Skin of body (tissue), 1 donor: ENCODE measurements at regions not wholly inside any gene's neighbourhood (a gene's known extent, or its start where the extent isn't known, plus 50 kb on each side); places are given as distances from the start of the nearest gene placed in this dataset.

Experiments
- DNase-seq: peaks from one replicate; lab custom pipeline; 2025; lab: John Stamatoyannopoulos, UW

DNA sequence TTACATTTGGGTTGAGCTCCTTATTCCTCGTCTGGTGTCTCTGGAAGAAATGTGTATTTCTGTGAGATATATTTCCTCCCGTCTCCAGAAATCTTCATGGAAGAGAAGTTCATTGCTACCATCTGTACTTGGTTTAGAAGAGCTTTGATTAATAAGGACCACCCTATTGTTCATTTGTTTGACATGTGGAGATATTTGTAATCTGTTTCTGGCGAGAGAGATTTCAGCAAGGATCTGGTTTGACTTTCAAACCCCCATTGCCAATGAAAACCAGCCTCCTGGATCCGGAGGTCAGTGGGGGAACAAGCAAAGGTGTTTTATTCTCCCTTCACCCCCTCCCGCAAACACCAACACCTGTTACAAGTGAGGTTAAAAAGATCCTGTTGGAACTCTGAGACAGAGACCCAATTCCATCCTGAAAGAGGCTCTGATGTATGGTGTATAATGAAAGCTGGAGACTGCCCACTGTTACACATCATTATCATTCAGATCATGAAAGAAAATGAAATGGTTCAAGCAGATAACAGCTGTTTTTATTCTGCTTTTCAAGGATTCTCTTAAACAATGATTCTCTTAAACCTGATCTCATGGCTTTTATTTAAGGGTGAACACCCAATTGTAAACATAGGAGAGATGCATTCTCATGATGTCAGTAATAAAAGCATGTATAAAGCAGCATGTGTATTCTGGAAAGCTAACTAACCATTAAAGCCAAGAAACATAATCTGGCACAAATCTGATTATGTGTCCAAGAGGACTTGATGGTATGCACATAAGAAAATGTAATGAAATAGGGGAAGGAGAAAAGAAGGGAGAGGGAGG lies 393.5 kb upstream of the ADGRL2 start:
- peak; percentile 90 for DNase-seq

DNA sequence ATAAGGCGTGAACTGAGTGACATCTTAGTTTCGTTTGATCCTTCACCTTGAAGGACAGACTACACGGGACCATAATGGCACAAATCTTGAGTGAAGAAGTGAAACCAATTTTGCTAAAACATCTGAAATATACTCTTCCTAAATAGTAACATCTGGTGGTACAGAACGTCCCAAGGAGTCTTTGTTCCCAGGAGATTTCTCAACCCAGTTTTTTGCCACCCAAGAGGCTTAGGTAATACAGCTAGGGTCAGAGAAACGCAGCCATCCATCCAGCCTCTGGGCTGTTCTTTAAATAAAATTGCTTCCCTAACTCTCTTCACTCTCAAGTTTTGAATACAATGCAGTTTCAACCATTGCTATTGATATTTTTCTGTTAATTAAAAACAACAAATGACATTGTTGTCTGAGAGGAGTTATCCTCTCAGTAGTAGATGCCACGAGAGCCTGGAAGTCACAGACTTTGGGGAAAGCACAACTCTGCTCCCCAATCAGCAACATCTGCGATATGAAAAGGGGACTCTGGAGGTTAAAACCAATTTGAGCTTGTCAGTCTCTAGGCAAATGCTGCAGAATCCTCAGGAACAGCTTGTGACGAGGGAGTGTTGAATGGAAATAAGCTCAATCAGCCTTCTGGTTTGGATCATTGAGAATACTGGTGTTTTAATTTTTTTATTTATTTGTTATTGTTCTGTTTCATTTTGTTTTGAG lies 394.3 kb upstream of the ADGRL2 start:
- DNase-seq = peak; percentile 90

DNA sequence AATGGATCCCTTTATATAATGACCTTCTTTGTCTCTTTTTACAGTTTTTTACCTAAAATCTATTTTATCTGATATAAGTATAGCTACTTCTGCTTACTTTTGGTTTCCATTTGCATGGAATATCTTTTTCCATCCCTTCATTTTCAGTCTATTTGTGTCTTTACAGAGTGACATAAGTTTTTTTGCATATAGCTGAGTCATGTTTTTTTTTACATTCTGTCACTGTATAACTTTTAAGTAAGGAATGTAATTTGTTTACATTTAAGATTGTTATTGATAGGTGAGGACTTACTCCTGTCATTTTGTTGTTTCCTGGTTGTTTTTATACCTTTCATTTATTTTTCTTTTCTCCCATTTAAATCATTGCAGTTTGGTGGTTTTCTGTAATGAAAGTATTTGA lies 402.7 kb upstream of the ADGRL2 start:
- no peak for DNase-seq

DNA sequence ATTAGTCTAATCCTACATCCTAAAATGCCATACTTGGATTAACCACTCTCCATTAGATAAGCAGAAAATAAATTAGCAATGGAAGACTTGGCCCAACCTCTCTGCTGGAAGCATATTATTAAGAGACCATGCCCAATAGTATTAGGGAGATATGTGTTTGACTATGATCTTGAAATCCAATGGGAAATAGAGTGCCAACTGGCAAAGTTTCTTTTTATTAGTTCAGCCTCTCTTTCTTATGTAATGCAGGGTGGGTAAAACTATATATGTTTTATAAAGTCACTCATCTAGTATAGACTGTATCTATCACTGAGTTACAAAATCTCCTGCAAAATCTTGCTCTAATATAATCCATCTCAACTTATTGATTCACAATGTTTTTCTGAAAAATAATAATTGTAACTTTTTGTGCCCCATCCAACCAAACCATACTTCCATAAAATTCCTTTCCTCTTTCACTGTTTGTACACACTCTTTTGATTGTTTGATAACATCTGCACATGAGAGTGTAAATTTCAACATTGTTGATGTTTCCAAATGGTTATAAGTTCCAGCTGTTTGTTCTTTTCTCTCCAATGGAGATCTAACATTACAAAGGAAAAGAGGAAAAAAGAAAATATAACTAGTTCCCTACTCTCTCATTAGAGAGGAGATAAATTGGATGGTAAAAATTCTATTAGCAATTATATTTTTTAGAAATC lies 408.1 kb upstream of the ADGRL2 start:
- DNase-seq = peak; percentile 64

DNA sequence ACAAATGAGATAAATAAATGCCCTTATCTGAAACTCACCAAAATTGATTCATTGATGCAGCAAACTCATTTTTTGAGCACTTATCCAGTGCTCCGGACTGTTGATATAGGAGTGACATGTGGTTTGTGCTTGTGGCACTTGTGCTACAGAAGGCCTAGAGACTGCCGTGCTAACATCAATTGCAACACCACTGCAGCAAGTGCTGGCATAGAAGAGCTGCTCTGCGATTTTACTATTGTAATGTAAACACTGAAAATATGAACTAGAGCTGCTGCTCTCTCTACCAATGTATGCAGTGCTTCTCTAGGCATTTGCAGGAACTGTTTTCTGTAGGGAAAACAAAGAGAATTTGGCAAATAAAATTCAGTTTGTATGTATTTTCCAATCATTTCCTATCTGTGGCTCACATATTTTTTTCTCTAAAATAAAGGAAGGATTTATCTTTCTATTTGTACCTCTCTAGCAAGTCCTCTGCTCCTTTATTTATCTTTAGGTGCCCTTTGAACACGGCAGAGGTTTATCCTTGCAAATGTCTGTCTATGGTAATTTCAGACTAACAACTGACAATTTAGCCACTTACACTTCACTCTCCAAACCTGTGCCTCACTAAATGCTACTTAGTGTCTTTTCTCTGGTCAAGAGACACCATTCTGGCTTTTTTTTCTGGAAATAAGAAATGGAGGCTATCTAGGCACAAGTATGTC lies 409.5 kb upstream of the ADGRL2 start:
- DNase-seq = no peak

DNA sequence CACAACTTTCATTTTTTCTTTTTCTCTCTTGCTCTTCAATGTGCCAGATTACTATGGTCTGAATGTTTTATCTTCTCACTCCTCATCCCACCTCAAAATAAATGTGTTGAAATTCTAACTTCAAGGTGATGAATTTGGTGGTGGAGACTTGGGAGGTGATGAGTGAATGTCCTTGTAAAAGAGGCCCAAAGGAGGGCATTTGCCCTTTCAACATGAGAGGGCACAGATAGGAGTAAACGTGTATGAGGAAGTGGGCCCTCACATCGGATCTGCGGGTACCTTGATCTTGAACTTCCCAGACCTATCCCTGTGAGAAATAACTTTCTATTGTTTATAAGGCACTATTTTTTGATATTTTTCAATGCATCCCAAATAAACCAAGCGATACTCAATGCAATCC lies 412.3 kb upstream of the ADGRL2 start:
- DNase-seq = no peak

DNA sequence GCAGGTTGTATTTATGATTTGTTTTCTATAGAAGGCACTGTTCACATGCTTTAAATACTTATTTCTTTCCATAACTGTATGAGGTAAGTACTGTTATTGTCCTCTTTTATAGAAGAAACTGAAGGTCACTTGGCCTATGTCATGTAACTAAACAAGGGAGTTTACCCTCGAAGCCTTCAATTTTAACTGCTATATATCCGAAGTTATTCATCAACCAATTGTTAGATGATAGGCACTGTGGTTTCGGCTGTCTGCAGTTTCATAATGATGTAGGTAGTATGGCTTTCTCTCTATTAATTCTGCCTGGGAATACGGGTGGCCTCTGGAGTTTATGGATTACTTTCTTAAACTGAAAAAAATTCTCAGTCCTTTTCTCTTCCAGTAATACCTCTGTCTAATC lies 413.3 kb upstream of the ADGRL2 start:
- no peak for DNase-seq

DNA sequence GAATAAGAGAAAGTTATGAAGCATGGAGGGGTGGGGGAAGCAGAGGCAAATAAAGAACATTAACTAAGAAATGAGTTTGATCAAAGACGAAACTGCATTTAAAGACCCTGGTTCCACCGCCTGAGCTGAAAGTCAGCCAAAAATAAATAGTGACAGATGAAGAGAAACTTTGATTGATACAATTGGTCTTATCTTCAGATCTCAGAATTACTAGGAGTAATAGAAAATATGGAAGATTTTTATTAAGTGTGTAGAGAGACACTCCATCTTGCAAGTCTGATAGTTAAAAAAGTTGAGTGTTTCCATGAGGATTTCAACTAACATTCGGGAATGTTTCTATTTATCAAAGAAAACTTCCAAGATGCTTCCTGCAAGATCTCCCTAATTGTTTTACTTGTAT lies 418.2 kb upstream of the ADGRL2 start:
- no peak for DNase-seq

DNA sequence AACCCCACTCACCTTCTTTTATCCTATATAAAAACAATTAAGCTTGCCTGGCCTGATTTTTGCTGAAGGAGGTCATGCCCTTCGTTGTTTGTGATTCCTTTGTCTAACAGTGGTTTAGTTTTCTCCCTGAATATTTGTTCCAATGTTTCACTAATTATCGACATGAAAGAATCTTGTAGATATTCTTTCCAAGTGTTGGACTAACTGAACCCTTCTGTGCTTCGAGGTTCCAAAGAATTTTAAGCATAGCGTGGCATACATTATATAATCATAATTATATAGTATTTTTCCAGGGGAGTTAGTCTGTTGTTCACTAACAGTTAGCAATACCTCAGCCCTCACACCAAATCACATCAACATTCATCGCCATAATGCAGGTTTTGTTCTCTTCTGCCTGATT lies 418.9 kb upstream of the ADGRL2 start:
- no peak for DNase-seq

DNA sequence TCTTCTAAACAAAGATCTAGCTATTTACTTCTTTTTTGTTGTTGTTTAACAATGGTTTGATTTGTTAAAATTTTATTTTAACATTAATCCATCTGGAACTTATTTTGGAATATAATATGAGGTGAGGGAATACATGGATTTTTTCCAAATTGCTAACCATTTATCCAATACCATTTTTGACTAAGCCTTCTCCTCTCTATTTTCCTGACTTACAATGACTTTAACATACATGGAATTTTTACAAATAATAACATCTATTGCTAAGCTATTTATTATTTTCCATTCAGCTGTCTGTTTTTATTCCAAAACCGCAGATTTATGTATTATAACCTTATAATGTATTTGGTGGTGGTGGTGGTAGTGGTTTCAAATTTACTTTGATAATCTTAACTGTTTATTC lies 420.3 kb upstream of the ADGRL2 start:
- DNase-seq = no peak

DNA sequence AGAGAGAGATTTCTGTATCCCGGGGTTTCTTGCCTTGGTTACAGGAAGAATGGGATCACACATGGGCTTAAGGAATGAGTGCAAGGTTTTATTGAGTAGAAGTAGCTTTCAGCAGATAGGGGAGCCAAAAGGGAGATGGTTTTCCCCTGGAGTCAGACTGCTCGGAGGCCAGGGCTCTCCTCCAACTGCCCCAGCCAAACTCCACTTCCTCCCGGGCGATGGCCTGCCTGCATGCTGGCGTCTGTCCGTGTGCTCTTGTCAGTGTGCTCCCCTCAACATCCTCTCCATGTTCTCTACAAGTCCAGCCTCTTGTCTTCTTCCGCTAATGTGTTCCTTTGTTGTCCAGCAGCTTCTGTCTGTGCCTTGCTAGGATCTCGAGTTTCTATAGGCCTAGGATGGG lies 421.3 kb upstream of the ADGRL2 start:
- DNase-seq = no peak

DNA sequence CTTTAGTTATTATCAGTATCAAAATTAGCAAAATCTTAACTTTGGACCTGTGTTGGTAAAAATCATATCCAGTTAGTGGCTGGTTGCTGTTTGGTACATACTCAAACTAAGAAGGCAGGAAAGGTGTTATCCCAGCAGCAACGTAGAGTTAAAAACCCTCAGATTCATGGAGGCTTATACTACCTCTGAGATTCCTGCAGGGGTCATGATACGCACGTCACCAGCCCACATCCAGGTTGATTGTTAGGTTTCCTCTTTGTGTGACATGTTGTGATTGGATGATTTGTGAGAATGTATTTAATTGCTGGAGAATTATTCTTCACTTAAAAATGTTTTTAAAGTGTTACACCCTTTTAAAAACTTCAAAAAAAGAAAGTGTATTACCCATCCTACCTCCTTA lies 423.3 kb upstream of the ADGRL2 start:
- no peak for DNase-seq

DNA sequence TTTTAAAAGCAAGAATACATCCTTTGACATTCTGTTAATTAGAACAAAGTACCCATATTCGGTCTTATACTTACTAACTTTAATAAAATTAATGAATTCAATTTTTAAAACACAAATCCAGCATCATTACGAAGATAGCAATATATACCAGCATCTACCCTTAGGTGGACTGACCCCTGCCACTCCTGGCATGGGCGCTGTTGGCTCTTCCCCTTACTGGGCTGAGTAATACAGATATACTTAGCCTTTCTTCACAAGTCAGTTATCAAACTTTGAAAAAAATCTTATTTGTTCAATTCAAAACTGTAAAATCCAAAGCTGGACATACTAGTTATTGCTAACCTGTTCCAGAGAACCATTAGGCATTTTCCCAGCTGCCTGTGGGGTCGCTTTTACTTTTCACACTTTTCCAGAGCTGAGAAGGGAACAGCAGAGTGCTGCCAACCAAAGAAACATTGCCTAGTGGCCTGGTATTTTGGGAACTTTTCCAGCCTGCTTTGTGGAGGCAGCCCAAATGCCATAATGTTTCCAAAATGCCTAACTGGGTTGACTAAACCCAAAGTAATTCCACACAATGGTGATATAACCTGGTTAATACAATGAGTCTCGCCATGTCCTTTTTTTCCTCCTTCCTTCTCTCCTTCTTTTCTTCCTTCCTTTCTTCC lies 424.7 kb upstream of the ADGRL2 start:
- DNase-seq = no peak

DNA sequence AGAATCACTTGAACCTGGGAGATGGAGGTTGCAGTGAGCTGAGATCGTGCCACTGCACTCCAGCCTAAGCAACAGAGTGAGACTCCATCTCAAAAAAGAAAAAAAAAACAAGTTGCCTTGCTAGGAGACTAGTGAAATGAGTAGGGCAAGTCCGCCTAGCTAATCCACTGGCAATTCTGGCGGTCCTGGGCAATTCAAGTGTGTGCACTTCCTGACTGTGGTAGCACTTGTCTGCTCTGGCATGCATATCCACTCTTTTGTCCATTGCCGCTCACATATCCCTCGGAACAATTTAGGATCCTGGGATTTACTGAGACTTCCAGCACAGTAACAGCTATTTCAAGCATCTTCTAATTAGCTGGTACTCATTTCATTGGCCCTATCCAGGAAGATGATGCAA lies 426.3 kb upstream of the ADGRL2 start:
- no peak for DNase-seq

DNA sequence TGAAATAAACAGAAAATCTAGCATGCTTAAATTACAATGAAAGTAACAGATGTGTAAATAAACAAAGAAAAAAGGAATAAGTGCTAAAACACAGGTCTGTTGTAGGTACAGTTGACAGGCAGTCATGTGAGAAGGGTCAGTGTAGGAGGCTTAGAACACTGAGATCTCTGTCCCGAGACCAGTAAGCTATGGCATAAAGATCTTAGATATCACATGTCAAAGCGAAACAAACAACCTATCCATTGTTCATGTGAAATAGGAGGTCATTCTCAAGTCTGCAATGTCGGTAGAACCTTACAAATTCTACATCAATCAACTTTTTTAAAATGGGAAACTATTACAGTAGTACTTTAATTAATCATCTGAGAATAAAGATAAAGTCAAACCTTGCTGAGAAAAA lies 428.9 kb upstream of the ADGRL2 start:
- DNase-seq = no peak

DNA sequence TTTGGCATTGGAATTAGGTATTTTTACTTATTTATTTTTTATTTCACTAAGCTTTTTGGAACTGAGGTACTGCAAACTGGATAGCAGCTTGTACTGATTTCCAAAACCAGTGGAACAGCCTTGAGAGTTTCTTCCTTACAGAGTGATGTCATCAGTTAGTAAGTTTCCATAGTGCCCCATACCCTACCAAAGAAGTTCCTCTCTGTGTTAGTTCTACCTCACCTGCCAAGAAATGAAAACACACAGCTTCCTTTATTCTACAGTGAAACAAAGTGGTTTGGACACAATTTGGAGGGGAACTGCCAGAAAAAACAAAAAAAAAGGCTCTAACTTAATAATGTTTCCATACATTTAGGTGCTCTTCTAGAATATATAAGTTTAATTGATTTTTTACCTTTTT lies 430.9 kb upstream of the ADGRL2 start:
- DNase-seq = peak; percentile 16

DNA sequence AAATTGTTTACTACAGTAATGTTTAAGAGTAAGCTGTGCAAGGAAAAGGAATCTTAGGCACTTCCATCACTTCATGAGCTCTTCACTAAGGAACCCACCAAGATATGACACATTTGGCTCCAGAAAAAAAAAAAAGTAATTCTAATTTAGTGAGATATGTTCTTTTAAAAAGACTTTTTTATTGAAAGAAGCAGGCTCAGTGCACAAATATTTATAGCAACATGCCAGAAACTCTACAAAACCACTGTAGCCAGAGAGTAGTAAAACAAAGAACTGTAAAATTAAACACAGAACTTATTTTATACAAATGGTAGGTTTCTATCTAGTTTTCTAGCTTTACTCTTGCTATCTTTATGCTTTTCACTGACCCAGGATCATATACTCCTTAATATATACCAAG lies 434.6 kb upstream of the ADGRL2 start:
- peak; percentile 43 for DNase-seq

DNA sequence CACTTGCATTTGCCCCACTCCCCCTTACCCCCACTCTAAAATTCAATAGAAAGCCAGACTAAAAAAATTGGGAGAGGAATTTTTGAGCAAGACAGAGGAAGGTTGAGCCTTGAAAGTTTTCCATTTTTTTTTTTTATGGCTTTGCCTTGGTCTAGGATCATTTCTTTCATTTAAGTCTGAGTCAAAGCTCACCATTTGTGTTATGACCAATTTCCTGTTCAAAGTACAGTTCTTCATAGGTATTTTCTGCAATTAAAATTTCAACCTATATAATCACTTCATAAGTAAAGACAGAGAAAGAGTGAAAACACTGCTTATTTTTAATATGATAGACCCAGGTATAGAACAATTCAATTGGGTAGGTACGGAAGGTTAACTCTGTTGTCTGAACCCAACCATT lies 436.6 kb upstream of the ADGRL2 start:
- DNase-seq = no peak

DNA sequence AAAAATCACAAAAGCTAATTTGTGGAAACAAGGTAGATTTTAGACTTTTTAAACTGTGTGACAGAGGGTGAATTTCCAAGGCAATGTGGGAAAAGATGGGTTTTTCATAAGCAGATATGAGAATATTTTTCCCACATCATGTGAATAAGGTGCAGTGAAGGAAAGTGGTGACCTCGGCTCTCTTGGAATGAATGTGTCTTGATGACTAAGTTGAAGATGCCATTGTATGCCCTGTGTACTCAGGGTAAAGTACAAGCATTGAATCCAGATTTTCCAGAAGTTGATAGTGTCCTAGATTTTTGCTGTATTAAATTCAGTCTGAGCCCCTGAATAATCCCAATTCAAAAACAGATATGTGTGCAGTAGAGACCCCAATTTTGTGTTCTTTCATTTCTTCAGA lies 442.6 kb upstream of the ADGRL2 start:
- no peak for DNase-seq

DNA sequence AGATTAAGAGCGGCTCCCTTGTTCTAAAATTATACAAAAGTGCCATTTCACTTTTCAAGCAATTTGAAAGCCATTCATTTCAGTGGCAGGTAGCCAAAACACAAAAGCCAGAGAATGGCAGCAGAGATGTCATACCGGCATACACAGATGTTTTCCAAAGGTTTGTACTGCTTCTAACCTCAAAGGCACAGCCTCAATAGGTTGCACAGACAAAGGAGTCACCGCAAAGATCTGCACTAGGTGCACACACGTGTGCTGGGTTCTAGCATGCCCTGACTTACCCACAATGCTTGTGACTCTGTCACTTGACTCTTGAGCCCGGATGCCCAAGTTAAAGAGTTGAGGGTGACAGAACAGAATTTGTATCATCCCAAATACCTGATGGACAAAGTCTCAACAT lies 448.9 kb upstream of the ADGRL2 start:
- no peak for DNase-seq

DNA sequence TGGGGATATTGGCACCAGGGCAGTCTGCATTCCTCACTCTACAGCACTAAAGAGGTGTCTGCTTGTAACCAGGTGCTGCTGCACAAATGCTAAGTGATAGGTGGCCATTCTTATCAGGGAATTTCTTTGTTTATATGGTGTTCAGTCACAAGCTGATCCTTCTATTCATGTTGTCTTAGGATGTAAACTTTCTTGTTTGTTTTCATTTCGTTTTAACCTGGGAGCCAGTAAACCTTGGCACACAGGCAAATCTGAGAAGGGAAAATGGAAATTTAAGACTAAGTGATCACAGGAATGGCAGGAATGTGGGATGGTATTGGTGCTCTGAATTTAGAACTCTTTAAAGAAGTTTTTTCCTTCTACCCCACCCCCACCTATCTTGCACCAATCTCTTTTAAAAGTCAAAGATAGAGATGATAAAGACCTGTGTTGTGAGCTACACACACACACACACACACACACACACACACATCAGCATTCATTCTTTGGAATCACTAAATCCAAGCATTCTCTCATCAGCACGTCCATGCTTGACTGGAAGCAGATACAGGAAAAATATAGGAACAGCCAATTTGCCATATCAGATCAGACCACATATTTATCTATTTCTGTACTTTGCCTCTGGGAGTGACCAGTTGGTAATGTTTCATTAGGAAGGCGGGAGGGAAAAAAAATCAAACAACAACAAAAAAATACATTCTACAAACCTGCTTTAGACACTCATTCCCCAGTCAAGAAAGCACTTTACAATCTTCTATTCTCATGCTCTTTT lies 451.4 kb upstream of the ADGRL2 start:
- no peak for DNase-seq
